C4-2B (cell line): ENCODE measurements at regions not wholly inside any gene's neighbourhood (a gene's known extent, or its start where the extent isn't known, plus 50 kb on each side); places are given as distances from the start of the nearest gene placed in this dataset.
"Not testable (repeated sequence)": the region's sequence is repeated elsewhere in the genome, so short reads cannot be mapped to it uniquely, and the experiment has no call there.

Source experiments
- CTCF ChIP-seq: fragments of 450-650 bp; conservative IDR thresholded peaks from 2 replicates; pipeline ENCODE4 v1.5.1; 2017; ENCODE audit warnings: mild to moderate bottlenecking
- ZFX ChIP-seq: fragments of 450-650 bp; IDR thresholded peaks from 2 replicates; pipeline ENCODE4 v1.6.1; 2017

DNA sequence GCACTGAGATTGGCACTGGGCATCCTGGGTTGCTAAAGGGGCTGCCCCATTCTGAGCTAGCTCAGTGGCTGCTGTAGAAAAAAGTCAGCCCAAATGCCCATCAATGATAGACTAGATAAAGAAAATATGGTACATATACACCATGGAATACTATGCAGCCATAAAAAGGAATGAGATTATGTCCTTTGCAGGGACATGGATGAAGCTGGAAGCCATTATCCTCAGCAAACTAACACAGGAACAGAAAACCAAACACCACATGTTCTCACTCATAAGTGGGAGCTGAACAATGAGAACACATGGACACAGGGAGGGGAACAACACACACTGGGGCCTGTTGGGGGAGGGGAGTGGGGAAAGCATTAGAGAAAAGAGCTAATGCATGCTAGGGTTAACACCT, 185.3 kb upstream of the JUN start:
- TF ChIP-seq CTCF, ZFX: not testable (repeated sequence)
